WTC11 (cell line): ENCODE measurements at regions not wholly inside any gene's neighbourhood (a gene's known extent, or its start where the extent isn't known, plus 50 kb on each side); places are given as distances from the start of the nearest gene placed in this dataset.

Experiments used
- ATAC-seq: fragments of 200-7000 bp; cut with Tn5 transposase; 2 replicates; pipeline ENCODE4 v1.10.0; 2021; ENCODE audit warnings: mild to moderate bottlenecking, moderate library complexity
- CTCF ChIA-PET: fragments of 300-600 bp; sonication (Branson Sonifier 250); formaldehyde crosslinking; loops from one replicate; lab custom pipeline; 2021; ENCODE audit warnings: antibody characterized with exemption; lab: Charles Lee
- POLR2A ChIA-PET: fragments of 350-600 bp; sonication (Branson Sonifier 250); formaldehyde crosslinking; loops from one replicate; lab custom pipeline; 2021; ENCODE audit warnings: antibody characterized with exemption; lab: Charles Lee
- DNase-seq: peaks from one replicate; pipeline ENCODE4 v3.0.0; 2021; ENCODE audit warnings: low spot score
- H3K27ac Mint-ChIP-seq: 2 replicates; pipeline ENCODE4 v1.8.0; 2021; ENCODE audit warnings: mixed read lengths
- H3K27me3 Mint-ChIP-seq: 2 replicates; pipeline ENCODE4 v1.8.0; 2021; ENCODE audit warnings: low read depth, mild to moderate bottlenecking, moderate library complexity, mixed read lengths
- H3K36me3 Mint-ChIP-seq: 2 replicates; pipeline ENCODE4 v1.8.0; 2021; ENCODE audit warnings: mixed read lengths
- H3K4me1 Mint-ChIP-seq: 2 replicates; pipeline ENCODE4 v1.8.0; 2022; ENCODE audit warnings: mixed read lengths
- H3K4me3 Mint-ChIP-seq: 2 replicates; pipeline ENCODE4 v1.8.0; 2021; ENCODE audit warnings: mild to moderate bottlenecking, moderate library complexity, mixed read lengths
- H3K9me3 Mint-ChIP-seq: 2 replicates; pipeline ENCODE4 v1.8.0; 2021; ENCODE audit warnings: mixed read lengths
- ELF4 ChIP-seq: sonication (generic); formaldehyde crosslinking; IDR thresholded peaks from 2 replicates; pipeline ENCODE4 v1.8.1; 2022; ENCODE audit warnings: low read depth, mild to moderate bottlenecking, moderate library complexity, missing genetic modification reagents
- FOXJ3 ChIP-seq: sonication (generic); formaldehyde crosslinking; IDR thresholded peaks from 2 replicates; pipeline ENCODE4 v1.9.0; 2021; ENCODE audit warnings: missing genetic modification reagents, mild to moderate bottlenecking, borderline replicate concordance
- FOXK1 ChIP-seq: sonication (generic); formaldehyde crosslinking; IDR thresholded peaks from 2 replicates; pipeline ENCODE4 v1.8.0; 2022; ENCODE audit warnings: mild to moderate bottlenecking, moderate library complexity, missing genetic modification reagents
- FOXP1 ChIP-seq: sonication (generic); formaldehyde crosslinking; IDR thresholded peaks from 2 replicates; pipeline ENCODE4 v1.8.0; 2022; ENCODE audit warnings: missing genetic modification reagents, mild to moderate bottlenecking, moderate library complexity, borderline replicate concordance
- GTF2I ChIP-seq: fragments of 250-450 bp; sonication (Bioruptor Pico); conservative IDR thresholded peaks from 2 replicates; pipeline ENCODE4 v1.4.0; 2021; ENCODE audit warnings: mild to moderate bottlenecking
- JUN ChIP-seq: sonication (generic); formaldehyde crosslinking; IDR thresholded peaks from 2 replicates; pipeline ENCODE4 v1.8.0; 2023; ENCODE audit warnings: mild to moderate bottlenecking, missing genetic modification reagents
- MLX ChIP-seq: sonication (generic); formaldehyde crosslinking; IDR thresholded peaks from 2 replicates; pipeline ENCODE4 v1.8.1; 2023; ENCODE audit warnings: mild to moderate bottlenecking, missing genetic modification reagents, moderate library complexity
- NFYB ChIP-seq: sonication (generic); formaldehyde crosslinking; conservative IDR thresholded peaks from 2 replicates; pipeline ENCODE4 v1.8.0; 2022; ENCODE audit warnings: low read depth, missing genetic modification reagents
- NR1H2 ChIP-seq: sonication (generic); formaldehyde crosslinking; IDR thresholded peaks from 2 replicates; pipeline ENCODE4 v1.9.0; 2021; ENCODE audit warnings: mild to moderate bottlenecking, moderate library complexity, missing genetic modification reagents
- OVOL2 ChIP-seq: fragments of 250-450 bp; sonication (Bioruptor Pico); IDR thresholded peaks from 2 replicates; pipeline ENCODE4 v1.9.0; 2021; ENCODE audit warnings: mild to moderate bottlenecking, borderline replicate concordance
- RORB ChIP-seq: fragments of 250-450 bp; sonication (Bioruptor Pico); IDR thresholded peaks from 2 replicates; pipeline ENCODE4 v1.9.0; 2021; ENCODE audit warnings: mild to moderate bottlenecking
- SMAD4 ChIP-seq: sonication (generic); formaldehyde crosslinking; IDR thresholded peaks from 2 replicates; pipeline ENCODE4 v1.8.0; 2022; ENCODE audit warnings: mild to moderate bottlenecking, missing genetic modification reagents
- SP1 ChIP-seq: sonication (generic); formaldehyde crosslinking; conservative IDR thresholded peaks from 2 replicates; pipeline ENCODE4 v1.8.1; 2022; ENCODE audit warnings: missing genetic modification reagents
- ZMAT4 ChIP-seq: fragments of 250-450 bp; sonication (Bioruptor Pico); IDR thresholded peaks from 2 replicates; pipeline ENCODE4 v1.9.0; 2021; ENCODE audit warnings: mild to moderate bottlenecking
- ZNF121 ChIP-seq: sonication (generic); formaldehyde crosslinking; IDR thresholded peaks from 2 replicates; pipeline ENCODE4 v1.8.0; 2023; ENCODE audit warnings: missing genetic modification reagents
- ZNF219 ChIP-seq: sonication (generic); formaldehyde crosslinking; IDR thresholded peaks from 2 replicates; pipeline ENCODE4 v1.8.0; 2023; ENCODE audit warnings: missing genetic modification reagents, mild to moderate bottlenecking, borderline replicate concordance
- ZNF232 ChIP-seq: sonication (generic); formaldehyde crosslinking; IDR thresholded peaks from 2 replicates; pipeline ENCODE4 v1.8.0; 2022; ENCODE audit warnings: mild to moderate bottlenecking, missing genetic modification reagents
- ZNF423 ChIP-seq: fragments of 250-450 bp; sonication (Bioruptor Pico); IDR thresholded peaks from 2 replicates; pipeline ENCODE4 v2.1.2; 2022; ENCODE audit warnings: mild to moderate bottlenecking, moderate library complexity
- TF ChIP-seq, protein P1 (sequence below): sonication (generic); formaldehyde crosslinking; IDR thresholded peaks from 2 replicates; pipeline ENCODE4 v1.8.1; 2023; ENCODE audit warnings: mild to moderate bottlenecking, missing genetic modification reagents, borderline replicate concordance

DNA sequence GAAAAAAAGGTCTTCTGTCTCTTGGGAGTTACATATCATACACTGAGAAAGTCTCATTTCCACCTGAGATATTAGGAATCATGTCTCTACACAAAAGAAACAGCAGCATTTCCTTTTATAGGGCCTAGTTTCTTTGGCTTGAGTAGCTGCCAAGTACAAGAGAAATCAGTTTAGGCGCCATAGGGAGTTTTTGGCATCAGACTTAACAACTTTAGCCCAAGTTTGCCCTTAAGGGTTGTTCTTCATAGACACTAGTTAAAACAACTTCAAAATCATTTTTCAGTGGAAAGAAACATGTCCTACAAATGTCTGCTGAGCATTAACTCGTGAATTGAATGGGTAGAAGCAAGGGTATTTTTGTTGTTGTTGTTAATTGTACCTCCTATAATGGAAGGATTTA is 587.0 kb upstream of the DSEL start:
- peaks cover 3% of the 10 kb centered on the region; the same call in 1 of the 2 replicates for H3K36me3 Mint-ChIP-seq
- no peak for TF ChIP-seq MLX (CRISPR knock-in tag)
- no peak for TF ChIP-seq ZNF121
- TF ChIP-seq FOXP1 (CRISPR knock-in tag): no peak
- TF ChIP-seq ZNF232: no peak
- TF ChIP-seq, all 79 proteins: peak for 0
- no peak overlapping the region for H3K4me3 Mint-ChIP-seq
- H3K4me1 Mint-ChIP-seq: peaks cover 22% of the 10 kb centered on the region
- H3K9me3 Mint-ChIP-seq: peaks cover 5% of the 10 kb centered on the region; the same call in 1 of the 2 replicates
- no peak for DNase-seq
- ATAC-seq: no peak
- H3K27me3 Mint-ChIP-seq: no peaks in the 10 kb centered on the region
- ChIA-PET POLR2A (no interaction called here), CTCF (no interaction called here)
- no peak overlapping the region for H3K27ac Mint-ChIP-seq

DNA sequence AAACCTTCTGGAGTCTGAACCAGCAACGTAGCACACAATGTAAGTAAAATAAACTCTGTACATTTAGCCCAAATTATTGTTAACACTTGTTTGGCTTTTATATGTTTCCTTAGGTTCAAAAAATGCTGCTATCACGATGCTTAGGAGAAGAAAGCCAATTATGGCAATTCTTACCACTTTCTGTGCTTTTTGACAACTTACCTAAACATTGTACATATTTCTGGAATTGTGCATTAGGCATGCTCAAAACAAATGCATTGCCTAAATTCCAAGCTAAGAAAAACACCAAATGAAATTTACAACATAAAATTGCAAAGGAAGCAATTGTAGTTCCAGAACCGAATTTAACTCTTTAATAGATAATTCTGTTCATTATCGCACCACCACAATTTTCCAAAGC is 585.6 kb upstream of the DSEL start:
- CTCF ChIA-PET: no interaction called here
- ATAC-seq: no peak
- no peak for DNase-seq
- H3K36me3 Mint-ChIP-seq: peaks cover 3% of the 10 kb centered on the region; the same call in 1 of the 2 replicates
- TF ChIP-seq ZNF423 (CRISPR knock-in tag): no peak
- no peak for TF ChIP-seq NFYB (CRISPR knock-in tag)
- TF ChIP-seq SP1 (CRISPR knock-in tag): no peak
- no peak for TF ChIP-seq ZMAT4 (CRISPR knock-in tag)
- TF ChIP-seq OVOL2 (CRISPR knock-in tag): no peak
- no peak for TF ChIP-seq FOXJ3 (CRISPR knock-in tag)
- TF ChIP-seq SMAD4: no peak
- no peak for TF ChIP-seq JUN (CRISPR knock-in tag)
- TF ChIP-seq GTF2I (CRISPR knock-in tag): no peak
- H3K4me3 Mint-ChIP-seq: no peak overlapping the region
- H3K27ac Mint-ChIP-seq: no peak overlapping the region
- no peaks in the 10 kb centered on the region for H3K27me3 Mint-ChIP-seq
- H3K9me3 Mint-ChIP-seq: peaks cover 5% of the 10 kb centered on the region; the same call in 1 of the 2 replicates
- H3K4me1 Mint-ChIP-seq: peaks cover 19% of the 10 kb centered on the region
- POLR2A ChIA-PET: no interaction called here

DNA sequence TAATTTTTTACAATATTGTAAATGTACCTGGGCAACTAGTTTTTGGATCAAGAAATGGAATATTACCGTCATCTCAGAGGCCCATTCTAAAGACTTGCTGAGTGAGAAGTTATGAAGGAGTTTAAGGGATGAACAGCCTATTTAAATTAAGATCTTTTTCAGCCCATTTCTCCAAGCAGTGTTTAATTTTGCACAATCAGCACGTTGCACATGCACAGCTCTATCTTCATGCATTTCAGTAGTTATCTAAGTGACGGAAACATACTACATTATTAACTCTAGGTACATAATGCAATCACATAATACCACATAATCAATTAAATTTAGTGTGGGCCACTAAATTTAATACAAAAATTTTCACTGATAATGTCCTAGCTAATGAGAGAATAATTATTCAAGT is 582.1 kb upstream of the DSEL start:
- H3K4me1 Mint-ChIP-seq: peaks cover 2% of the 10 kb centered on the region; the same call in 1 of the 2 replicates
- no peaks in the 10 kb centered on the region for H3K27me3 Mint-ChIP-seq
- POLR2A ChIA-PET: no interaction called here
- DNase-seq: no peak
- TF ChIP-seq ELF4 (CRISPR knock-in tag): no peak
- TF ChIP-seq, protein P1, sequence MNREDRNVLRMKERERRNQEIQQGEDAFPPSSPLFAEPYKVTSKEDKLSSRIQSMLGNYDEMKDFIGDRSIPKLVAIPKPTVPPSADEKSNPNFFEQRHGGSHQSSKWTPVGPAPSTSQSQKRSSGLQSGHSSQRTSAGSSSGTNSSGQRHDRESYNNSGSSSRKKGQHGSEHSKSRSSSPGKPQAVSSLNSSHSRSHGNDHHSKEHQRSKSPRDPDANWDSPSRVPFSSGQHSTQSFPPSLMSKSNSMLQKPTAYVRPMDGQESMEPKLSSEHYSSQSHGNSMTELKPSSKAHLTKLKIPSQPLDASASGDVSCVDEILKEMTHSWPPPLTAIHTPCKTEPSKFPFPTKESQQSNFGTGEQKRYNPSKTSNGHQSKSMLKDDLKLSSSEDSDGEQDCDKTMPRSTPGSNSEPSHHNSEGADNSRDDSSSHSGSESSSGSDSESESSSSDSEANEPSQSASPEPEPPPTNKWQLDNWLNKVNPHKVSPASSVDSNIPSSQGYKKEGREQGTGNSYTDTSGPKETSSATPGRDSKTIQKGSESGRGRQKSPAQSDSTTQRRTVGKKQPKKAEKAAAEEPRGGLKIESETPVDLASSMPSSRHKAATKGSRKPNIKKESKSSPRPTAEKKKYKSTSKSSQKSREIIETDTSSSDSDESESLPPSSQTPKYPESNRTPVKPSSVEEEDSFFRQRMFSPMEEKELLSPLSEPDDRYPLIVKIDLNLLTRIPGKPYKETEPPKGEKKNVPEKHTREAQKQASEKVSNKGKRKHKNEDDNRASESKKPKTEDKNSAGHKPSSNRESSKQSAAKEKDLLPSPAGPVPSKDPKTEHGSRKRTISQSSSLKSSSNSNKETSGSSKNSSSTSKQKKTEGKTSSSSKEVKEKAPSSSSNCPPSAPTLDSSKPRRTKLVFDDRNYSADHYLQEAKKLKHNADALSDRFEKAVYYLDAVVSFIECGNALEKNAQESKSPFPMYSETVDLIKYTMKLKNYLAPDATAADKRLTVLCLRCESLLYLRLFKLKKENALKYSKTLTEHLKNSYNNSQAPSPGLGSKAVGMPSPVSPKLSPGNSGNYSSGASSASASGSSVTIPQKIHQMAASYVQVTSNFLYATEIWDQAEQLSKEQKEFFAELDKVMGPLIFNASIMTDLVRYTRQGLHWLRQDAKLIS (CRISPR knock-in tag): no peak
- TF ChIP-seq RORB: no peak
- TF ChIP-seq FOXK1 (CRISPR knock-in tag): no peak
- TF ChIP-seq NR1H2 (CRISPR knock-in tag): no peak
- no peak for TF ChIP-seq ZNF219 (CRISPR knock-in tag)
- no peak overlapping the region for H3K4me3 Mint-ChIP-seq
- ATAC-seq: no peak
- H3K27ac Mint-ChIP-seq: no peak overlapping the region
- CTCF ChIA-PET: no interaction called here
- H3K9me3 Mint-ChIP-seq: no peaks in the 10 kb centered on the region
- H3K36me3 Mint-ChIP-seq: no peaks in the 10 kb centered on the region
